NK-92 treated with Interleukin-12 subunit alpha and Interleukin-12 subunit beta, amount 100 ng/mL, for 24 hours (cell line): ENCODE measurements at regions not wholly inside any gene's neighbourhood (a gene's known extent, or its start where the extent isn't known, plus 50 kb on each side); places are given as distances from the start of the nearest gene placed in this dataset.
"Not testable (repeated sequence)": the region's sequence is repeated elsewhere in the genome, so short reads cannot be mapped to it uniquely, and the experiment has no call there.

Experiments
- DNase-seq: peaks from one replicate; lab custom pipeline; 2025; lab: John Stamatoyannopoulos, UW

GRCh38 chr17:79560527-79560926 lies 50.3 kb downstream of the RBFOX3 start:
- no peak for DNase-seq

- DNase-seq: no peak
Observed at GRCh38 chr17:79559111-79559887, 51.6 kb downstream of the RBFOX3 start.

- DNase-seq: no peak
Observed at GRCh38 chr17:79558091-79558900, 52.6 kb downstream of the RBFOX3 start.

- no peak for DNase-seq
Observed at GRCh38 chr17:79557276-79558090, 53.4 kb downstream of the RBFOX3 start.

GRCh38 chr17:79556271-79556670 lies 54.6 kb downstream of the RBFOX3 start:
- DNase-seq: no peak

GRCh38 chr17:79555543-79555942 lies 55.3 kb downstream of the RBFOX3 start:
- DNase-seq: no peak

- DNase-seq: not testable (repeated sequence)
Observed at GRCh38 chr17:79554346-79554745, 56.5 kb downstream of the RBFOX3 start.

- no peak for DNase-seq
Observed at GRCh38 chr17:79552824-79553223, 58.0 kb downstream of the RBFOX3 start.

GRCh38 chr17:79552405-79552804 lies 58.4 kb downstream of the RBFOX3 start:
- DNase-seq: no peak

GRCh38 chr17:79549141-79549915 lies 61.5 kb downstream of the RBFOX3 start:
- no peak for DNase-seq

- no peak for DNase-seq
Observed at GRCh38 chr17:79548116-79548515, 62.7 kb downstream of the RBFOX3 start.

- no peak for DNase-seq
Observed at GRCh38 chr17:79547586-79547985, 63.3 kb downstream of the RBFOX3 start.

GRCh38 chr17:79547171-79547570 lies 63.7 kb downstream of the RBFOX3 start:
- DNase-seq: not testable (repeated sequence)

- no peak for DNase-seq
Observed at GRCh38 chr17:79546386-79546785, 64.5 kb downstream of the RBFOX3 start.

GRCh38 chr17:79545251-79546005 lies 65.4 kb downstream of the RBFOX3 start:
- no peak for DNase-seq

GRCh38 chr17:79544142-79544914 lies 66.5 kb downstream of the RBFOX3 start:
- DNase-seq: no peak

GRCh38 chr17:79543531-79543930 lies 67.3 kb downstream of the RBFOX3 start:
- no peak for DNase-seq

- DNase-seq: no peak
Observed at GRCh38 chr17:79542718-79543117, 68.1 kb downstream of the RBFOX3 start.

- no peak for DNase-seq
Observed at GRCh38 chr17:79541056-79541850, 69.6 kb downstream of the RBFOX3 start.
